Coronary artery (tissue), 2 donors: ENCODE measurements at regions not wholly inside any gene's neighbourhood (a gene's known extent, or its start where the extent isn't known, plus 50 kb on each side); places are given as distances from the start of the nearest gene placed in this dataset.
A peak's percentile ranks its signal among the peaks of the same experiment; 100 is the strongest.

ENCODE experiments used
- DNase-seq: peaks from one replicate; pipeline ENCODE4 v3.0.0-alpha.2; 2017; ENCODE audit warnings: low spot score
- H3K27ac ChIP-seq, 2 donors: fragments of 200-600 bp; sonication (generic); one replicate each; pipeline ENCODE4 v1.5.1; 2016 to 2019
- H3K4me3 ChIP-seq: fragments of 200-600 bp; sonication (generic); 2 replicates; pipeline ENCODE4 v1.5.1; 2016; ENCODE audit warnings: mild to moderate bottlenecking, moderate library complexity
- CTCF ChIP-seq: fragments of 200-600 bp; sonication (generic); IDR thresholded peaks from one replicate; pipeline ENCODE4 v1.5.1; 2019; ENCODE audit warnings: antibody characterized with exemption

- Histone ChIP-seq H3K4me3 (no peak overlapping the region), H3K27ac (no peak overlapping the region)
These were observed 584.4 kb upstream of the AADAT start for GRCh38 chr4:170674176-170674575.

DNA sequence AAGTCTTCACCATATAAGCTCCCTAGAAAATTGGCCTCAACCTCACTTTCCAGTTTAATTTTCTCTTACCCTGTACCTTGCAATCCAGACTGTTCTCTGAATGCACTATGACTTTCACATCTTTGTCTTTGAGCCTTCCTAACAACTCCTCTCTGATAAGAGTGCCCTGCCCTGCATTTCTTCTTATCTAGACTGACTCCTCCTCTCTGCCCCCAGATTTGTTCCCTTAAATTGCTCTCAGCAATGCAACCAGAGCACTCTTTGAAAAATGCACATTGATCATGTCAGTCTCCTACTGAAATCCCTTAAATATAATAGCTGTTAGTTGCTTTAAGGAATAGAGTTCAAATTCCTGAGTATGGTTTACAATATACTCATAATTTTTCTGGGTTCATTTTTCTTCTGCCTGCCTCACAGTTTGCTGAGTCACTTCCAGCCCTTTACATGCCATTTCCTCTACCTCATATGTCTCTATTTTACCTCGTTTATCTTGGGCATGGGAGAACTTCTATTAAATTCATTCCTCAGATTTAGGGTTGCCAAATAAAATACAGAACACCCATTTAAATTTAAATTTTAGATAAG lies 582.7 kb upstream of the AADAT start:
- TF ChIP-seq CTCF = no peak
- Histone ChIP-seq H3K4me3 (no peak overlapping the region), H3K27ac (peak overlapping the region in 1 of 2 donors; percentile 39)
- DNase-seq = no peak

More at GRCh38 chr4:170674176-170674575, 584.4 kb upstream of the AADAT start:
- TF ChIP-seq CTCF = no peak
- no peak for DNase-seq

DNA sequence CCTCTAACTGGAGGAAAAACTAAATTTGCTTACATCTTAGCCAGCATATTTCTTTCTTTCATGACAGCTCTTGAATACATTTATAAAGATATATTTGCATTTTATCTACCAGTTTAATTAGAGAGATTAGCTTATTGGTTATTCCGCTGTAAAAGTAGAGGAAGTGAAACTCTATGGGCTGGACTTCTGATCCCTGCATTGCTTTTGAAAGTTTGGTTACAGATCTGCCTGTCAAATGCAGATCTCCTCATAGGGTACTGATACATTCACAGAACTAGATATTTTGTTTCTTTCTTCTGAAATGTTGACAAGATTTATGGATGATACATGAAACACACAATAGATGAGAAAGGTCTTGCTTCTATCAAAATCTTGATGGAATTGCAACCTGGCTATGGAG lies 581.4 kb upstream of the AADAT start:
- Histone ChIP-seq H3K27ac (no peak overlapping the region), H3K4me3 (no peak overlapping the region)
- DNase-seq = no peak
- TF ChIP-seq CTCF = no peak

DNA sequence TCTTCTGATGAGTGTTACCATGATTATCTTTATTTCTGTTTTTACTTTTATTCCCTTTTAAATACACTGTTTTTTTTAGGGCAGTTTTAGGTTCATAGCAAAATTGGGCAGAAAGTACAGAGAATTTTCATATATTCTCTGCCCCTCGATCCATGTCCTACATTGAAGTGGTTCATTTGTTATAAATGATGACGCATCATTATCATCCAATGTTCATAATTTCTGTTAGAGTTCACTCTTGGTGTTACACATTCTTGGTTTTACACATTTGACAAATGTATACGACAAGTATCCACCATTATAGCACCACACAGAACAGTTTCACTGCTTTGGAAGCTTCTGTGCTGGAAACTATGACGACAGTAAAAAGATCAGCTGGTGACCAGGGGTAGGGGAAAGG lies 578.1 kb upstream of the AADAT start:
- Histone ChIP-seq H3K27ac (no peak overlapping the region), H3K4me3 (no peak overlapping the region)
- no peak for TF ChIP-seq CTCF
- no peak for DNase-seq

DNA sequence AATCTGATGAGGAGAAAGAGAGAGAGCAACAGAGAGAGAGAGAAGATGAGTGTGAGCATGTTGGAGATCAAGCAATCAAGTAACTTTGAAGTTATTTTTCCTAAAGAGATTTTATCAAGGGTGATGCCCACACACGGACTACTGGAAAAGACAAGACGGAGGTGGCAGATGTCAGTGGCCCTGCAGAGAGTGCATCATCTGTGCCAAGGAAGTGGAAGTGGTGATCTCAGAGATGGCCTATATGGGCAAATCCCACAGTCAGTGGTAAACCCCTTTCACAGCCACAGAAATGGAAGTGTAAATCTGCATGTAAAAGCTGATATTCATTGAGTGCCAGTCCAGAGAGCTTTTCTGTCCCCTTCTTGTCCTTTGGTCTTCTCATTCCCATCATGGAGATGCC lies 577.2 kb upstream of the AADAT start:
- no peak for DNase-seq
- Histone ChIP-seq H3K27ac (no peak overlapping the region), H3K4me3 (no peak overlapping the region)
- no peak for TF ChIP-seq CTCF

DNA sequence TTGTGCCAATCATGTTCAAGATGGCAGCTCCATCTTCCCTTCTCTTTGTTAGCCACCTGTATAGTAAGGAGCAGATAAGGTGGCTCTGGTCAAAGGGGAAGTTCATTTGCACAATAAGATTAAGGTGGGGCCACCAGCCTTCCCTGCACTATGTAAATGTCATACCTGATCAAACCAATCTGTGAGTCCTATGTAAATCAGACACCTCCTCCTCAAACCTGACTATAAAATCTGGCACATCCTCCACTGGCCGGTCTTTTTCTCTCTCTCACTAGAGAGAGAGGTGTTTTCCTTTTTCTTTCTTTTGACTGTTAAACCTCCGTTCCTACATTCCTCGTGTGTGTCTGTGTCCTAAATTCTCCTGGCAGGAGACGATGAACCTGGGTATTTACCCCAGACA lies 572.5 kb upstream of the AADAT start:
- Histone ChIP-seq H3K4me3 (no peak overlapping the region), H3K27ac (no peak overlapping the region)
- no peak for TF ChIP-seq CTCF
- no peak for DNase-seq

DNA sequence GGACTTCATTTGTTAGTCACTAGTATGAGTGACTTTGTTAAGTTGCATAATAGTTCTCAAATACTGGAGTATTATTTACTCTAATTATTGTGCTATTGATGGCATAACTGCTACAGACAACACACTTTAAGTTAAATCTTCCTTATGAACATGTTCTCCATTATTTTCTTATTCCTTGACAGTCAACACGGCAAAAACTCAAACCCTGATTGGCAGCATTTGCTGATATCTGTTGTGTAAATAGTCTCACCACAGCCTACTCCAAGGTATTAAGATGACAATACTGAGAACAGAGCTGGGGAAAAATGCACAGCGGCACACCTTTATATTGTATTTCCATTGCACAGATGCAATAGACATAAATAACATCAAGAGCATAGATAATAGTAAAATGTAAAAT lies 568.0 kb upstream of the AADAT start:
- DNase-seq = no peak

More for the DNA sequence above, 568.0 kb upstream of the AADAT start:
- Histone ChIP-seq H3K27ac (no peak overlapping the region), H3K4me3 (no peak overlapping the region)
- TF ChIP-seq CTCF = no peak
